ENCODE measurements at regions not wholly inside any gene's neighbourhood (a gene's known extent, or its start where the extent isn't known, plus 50 kb on each side); places are given as distances from the start of the nearest gene placed in this dataset.

- no peak for TF ChIP-seq CTCF (IDR thresholded peaks at IDR 0.05)
- no peak for TF ChIP-seq POLR2AphosphoS5 (IDR thresholded peaks at IDR 0.05)
- no peak for TF ChIP-seq POLR2A (IDR thresholded peaks at IDR 0.05)
These were observed 79.0 kb upstream of the TACR1 start for GRCh38 chr2:75278314-75278713.

Measured in breast epithelium (tissue), 3 donors.